SU-DHL-6 (cell line): ENCODE measurements at regions not wholly inside any gene's neighbourhood (a gene's known extent, or its start where the extent isn't known, plus 50 kb on each side); places are given as distances from the start of the nearest gene placed in this dataset.

ENCODE experiments used
- H2AFZ ChIP-seq: fragments of 200-600 bp; sonication (generic); 2 replicates; pipeline ENCODE4 v1.6.1; 2014; ENCODE audit warnings: low read depth, mild to moderate bottlenecking, moderate library complexity, mixed read lengths, antibody characterized with exemption, low read length; ENCODE audit not compliant: severe bottlenecking
- H3F3A ChIP-seq: fragments of 200-600 bp; shearing (Covaris generic); 2 replicates; pipeline ENCODE4 v1.6.0; 2016; ENCODE audit warnings: antibody characterized with exemption, mild to moderate bottlenecking; ENCODE audit not compliant: insufficient read depth
- H3K27ac ChIP-seq: fragments of 200-600 bp; sonication (generic); 2 replicates; pipeline ENCODE4 v1.5.1; 2016; ENCODE audit warnings: low read depth, mild to moderate bottlenecking, low read length, moderate library complexity, mixed read lengths
- H3K27me3 ChIP-seq: fragments of 200-600 bp; sonication (generic), shearing (Covaris generic); 2 replicates; pipeline ENCODE4 v1.6.0; 2014; ENCODE audit warnings: mild to moderate bottlenecking, low read length
- H3K36me3 ChIP-seq: fragments of 200-600 bp; sonication (generic); 2 replicates; pipeline ENCODE4 v1.6.1; 2014; ENCODE audit warnings: mild to moderate bottlenecking, low read length, mixed read lengths
- H3K4me2 ChIP-seq: fragments of 300-600, 200-600 bp; shearing (Covaris generic), sonication (generic); 2 replicates; pipeline ENCODE4 v1.6.0; 2014; ENCODE audit warnings: low read length, low read depth, mild to moderate bottlenecking; ENCODE audit not compliant: poor library complexity, severe bottlenecking
- H3K4me3 ChIP-seq: fragments of 200-600 bp; sonication (generic); 2 replicates; pipeline ENCODE4 v1.5.1; 2014; ENCODE audit warnings: antibody characterized with exemption, low read length, mild to moderate bottlenecking, mixed read lengths; ENCODE audit not compliant: insufficient read depth, poor library complexity, severe bottlenecking
- H3K79me2 ChIP-seq: fragments of 200-600 bp; sonication (generic); 2 replicates; pipeline ENCODE4 v1.6.1; 2014; ENCODE audit warnings: mild to moderate bottlenecking, low read length, moderate library complexity; ENCODE audit not compliant: insufficient read depth
- H3K9ac ChIP-seq: fragments of 200-600 bp; sonication (generic); 2 replicates; pipeline ENCODE4 v1.7.0; 2014; ENCODE audit warnings: mild to moderate bottlenecking, low read length
- H3K9me2 ChIP-seq: fragments of 200-600 bp; sonication (generic); replicated peaks from 2 replicates; pipeline ENCODE4 v1.6.1; 2014; ENCODE audit warnings: low read length; ENCODE audit not compliant: insufficient read depth
- H3K9me3 ChIP-seq: fragments of 200-600 bp; sonication (generic); 2 replicates; pipeline ENCODE4 v1.6.1; 2014; ENCODE audit warnings: low read length, mixed read lengths; ENCODE audit not compliant: insufficient read depth
- H4K20me1 ChIP-seq: fragments of 200-600 bp; sonication (generic); 2 replicates; pipeline ENCODE4 v1.6.1; 2014; ENCODE audit warnings: low read depth, mild to moderate bottlenecking, antibody characterized with exemption, low read length, moderate library complexity, mixed read lengths
- EZH2phosphoT487 ChIP-seq: fragments of 200-600 bp; sonication (generic), shearing (Covaris generic); conservative IDR thresholded peaks from 2 replicates; pipeline ENCODE4 v1.6.1; 2018; ENCODE audit warnings: mild to moderate bottlenecking, antibody characterized with exemption, low read length, moderate library complexity, mixed read lengths
- TF ChIP-seq, protein P1 (sequence below): fragments of 200-600 bp; sonication (generic); IDR thresholded peaks from one replicate; pipeline ENCODE4 v1.5.1; 2017; ENCODE audit warnings: antibody characterized with exemption, mild to moderate bottlenecking, low read length, moderate library complexity; ENCODE audit not compliant: insufficient read depth, poor library complexity, severe bottlenecking

DNA sequence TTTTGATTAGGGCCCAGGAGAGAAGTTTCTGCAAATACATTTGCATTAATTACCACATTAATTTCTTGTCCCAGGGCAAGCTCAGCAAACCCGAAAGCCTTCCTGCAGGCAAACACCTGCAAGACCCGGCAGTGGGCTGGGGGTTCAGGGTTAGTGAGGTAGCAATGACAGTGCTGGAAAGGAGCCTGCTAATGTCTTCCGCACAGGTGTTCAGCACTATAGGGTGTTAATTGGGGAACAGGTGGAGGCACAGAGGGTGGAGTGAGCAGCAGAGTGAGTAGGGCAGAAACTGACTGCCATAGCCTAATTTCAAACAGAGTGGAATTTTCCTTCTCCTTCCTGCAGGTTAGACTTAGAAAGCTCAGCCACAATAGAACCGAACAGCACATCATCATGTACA is 50.9 kb upstream of the UBASH3B start:
- Histone ChIP-seq H3F3A (no peaks in the 10 kb centered on the region), H3K4me2 (no peak overlapping the region), H3K79me2 (no peaks in the 10 kb centered on the region), H3K4me3 (no peak overlapping the region), H3K9me2 (no peaks in the 10 kb centered on the region), H3K27me3 (no peaks in the 10 kb centered on the region), H3K27ac (no peak overlapping the region), H3K9me3 (no peaks in the 10 kb centered on the region), H2AFZ (no peak overlapping the region), H3K9ac (no peak overlapping the region), H4K20me1 (no peaks in the 10 kb centered on the region), H3K36me3 (no peaks in the 10 kb centered on the region)
- TF ChIP-seq, protein P1, sequence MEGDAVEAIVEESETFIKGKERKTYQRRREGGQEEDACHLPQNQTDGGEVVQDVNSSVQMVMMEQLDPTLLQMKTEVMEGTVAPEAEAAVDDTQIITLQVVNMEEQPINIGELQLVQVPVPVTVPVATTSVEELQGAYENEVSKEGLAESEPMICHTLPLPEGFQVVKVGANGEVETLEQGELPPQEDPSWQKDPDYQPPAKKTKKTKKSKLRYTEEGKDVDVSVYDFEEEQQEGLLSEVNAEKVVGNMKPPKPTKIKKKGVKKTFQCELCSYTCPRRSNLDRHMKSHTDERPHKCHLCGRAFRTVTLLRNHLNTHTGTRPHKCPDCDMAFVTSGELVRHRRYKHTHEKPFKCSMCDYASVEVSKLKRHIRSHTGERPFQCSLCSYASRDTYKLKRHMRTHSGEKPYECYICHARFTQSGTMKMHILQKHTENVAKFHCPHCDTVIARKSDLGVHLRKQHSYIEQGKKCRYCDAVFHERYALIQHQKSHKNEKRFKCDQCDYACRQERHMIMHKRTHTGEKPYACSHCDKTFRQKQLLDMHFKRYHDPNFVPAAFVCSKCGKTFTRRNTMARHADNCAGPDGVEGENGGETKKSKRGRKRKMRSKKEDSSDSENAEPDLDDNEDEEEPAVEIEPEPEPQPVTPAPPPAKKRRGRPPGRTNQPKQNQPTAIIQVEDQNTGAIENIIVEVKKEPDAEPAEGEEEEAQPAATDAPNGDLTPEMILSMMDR, result no peak
- no peak for TF ChIP-seq EZH2phosphoT487

DNA sequence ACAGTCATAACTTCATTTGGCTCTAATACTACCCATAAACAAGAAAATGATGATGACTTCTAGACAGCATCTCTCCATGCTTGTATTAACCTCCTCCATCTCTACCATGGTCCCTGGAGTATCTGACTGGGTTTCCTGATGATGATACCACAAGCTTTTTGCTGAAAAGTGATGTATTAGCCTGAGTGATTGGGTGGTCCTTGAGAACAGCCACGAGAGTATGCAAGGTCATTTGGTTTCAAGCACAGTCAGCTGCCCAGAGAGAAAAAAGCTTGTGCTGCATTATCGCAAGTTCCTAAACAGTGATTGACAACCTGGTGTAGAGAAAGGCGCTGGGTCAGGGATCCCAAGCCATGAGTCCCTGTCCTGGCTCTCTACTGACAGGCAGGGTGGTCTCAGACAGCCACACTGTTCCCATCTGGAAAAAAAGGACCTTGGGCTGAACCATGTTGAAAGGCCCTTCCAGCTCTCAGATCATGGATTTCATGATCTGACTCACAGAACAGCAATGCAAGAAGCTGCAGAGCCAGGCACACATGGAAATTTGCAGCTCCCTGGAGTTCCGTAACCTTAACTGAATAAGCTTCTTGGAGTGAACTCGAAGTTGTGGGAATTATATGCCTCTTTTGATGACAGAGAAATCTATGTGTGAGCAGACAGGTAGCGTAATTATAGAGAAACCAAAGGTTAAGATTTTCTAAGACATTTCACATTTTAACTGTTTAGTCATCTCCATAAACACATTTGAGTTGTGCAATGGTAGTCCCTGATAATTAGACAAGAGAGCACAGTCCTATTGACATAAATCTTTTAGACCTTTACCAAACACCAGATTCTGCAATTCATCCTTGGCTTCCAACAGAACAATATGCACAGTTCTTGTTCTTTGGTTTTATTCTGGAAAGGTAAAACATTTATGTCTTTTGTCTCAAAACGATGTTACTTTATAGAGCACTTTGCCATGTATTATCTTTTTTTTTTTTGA is 54.1 kb upstream of the UBASH3B start:
- Histone ChIP-seq H3K9me3 (no peaks in the 10 kb centered on the region), H3K9me2 (no peaks in the 10 kb centered on the region), H3K4me3 (no peak overlapping the region), H3F3A (no peaks in the 10 kb centered on the region), H3K4me2 (no peak overlapping the region), H3K27ac (no peak overlapping the region), H3K27me3 (no peaks in the 10 kb centered on the region), H3K36me3 (no peaks in the 10 kb centered on the region), H4K20me1 (no peaks in the 10 kb centered on the region), H2AFZ (no peak overlapping the region), H3K79me2 (no peaks in the 10 kb centered on the region), H3K9ac (no peak overlapping the region)
- TF ChIP-seq, protein P1, result no peak
- TF ChIP-seq EZH2phosphoT487, result 0 out of 2 replicates have a peak, but pooled peaks have one; percentile 56

GRCh38 chr11:122600290-122600689 is 55.2 kb upstream of the UBASH3B start:
- TF ChIP-seq EZH2phosphoT487, result no peak
- TF ChIP-seq, protein P1, result no peak
- Histone ChIP-seq H3K9ac (no peak overlapping the region), H3K36me3 (no peaks in the 10 kb centered on the region)

More at GRCh38 chr11:122600290-122600689, 55.2 kb upstream of the UBASH3B start:
- Histone ChIP-seq H4K20me1 (no peaks in the 10 kb centered on the region), H3K79me2 (no peaks in the 10 kb centered on the region), H3K4me3 (no peak overlapping the region), H3K4me2 (no peak overlapping the region), H3K27me3 (no peaks in the 10 kb centered on the region), H2AFZ (no peak overlapping the region), H3K9me3 (no peaks in the 10 kb centered on the region), H3F3A (no peaks in the 10 kb centered on the region), H3K27ac (no peak overlapping the region), H3K9me2 (no peaks in the 10 kb centered on the region)
